GM23338 (cell line): ENCODE measurements at regions not wholly inside any gene's neighbourhood (a gene's known extent, or its start where the extent isn't known, plus 50 kb on each side); places are given as distances from the start of the nearest gene placed in this dataset.

ENCODE experiments used
- ATAC-seq: fragments of 200-7000 bp; cut with Tn5 transposase; 3 replicates; pipeline ENCODE4 v1.9.1; 2020
- DNase-seq: peaks from one replicate; pipeline ENCODE4 v3.0.0-alpha.2; 2015; ENCODE audit warnings: low spot score
- H2AFZ ChIP-seq: fragments of 200-600 bp; sonication (generic); 2 replicates; pipeline ENCODE4 v1.8.0; 2016; ENCODE audit warnings: antibody characterized with exemption, mild to moderate bottlenecking, moderate library complexity
- H3F3A ChIP-seq: fragments of 200-600 bp; sonication (generic); replicated peaks from 2 replicates; pipeline ENCODE4 v1.8.0; 2017; ENCODE audit warnings: antibody characterized with exemption, mixed run types, low read depth
- H3K27ac ChIP-seq: fragments of 200-600 bp; sonication (generic); 2 replicates; pipeline ENCODE4 v1.6.1; 2016; ENCODE audit warnings: low read depth
- H3K27me3 ChIP-seq: fragments of 200-600 bp; sonication (generic); 2 replicates; pipeline ENCODE4 v1.8.0; 2016; ENCODE audit warnings: mild to moderate bottlenecking, mixed run types, moderate library complexity; ENCODE audit not compliant: insufficient read depth
- H3K36me3 ChIP-seq: fragments of 200-600 bp; sonication (generic); 2 replicates; pipeline ENCODE4 v1.8.0; 2016; ENCODE audit warnings: mild to moderate bottlenecking; ENCODE audit not compliant: insufficient read depth
- H3K4me1 ChIP-seq: fragments of 200-600 bp; sonication (generic); 2 replicates; pipeline ENCODE4 v1.8.0; 2016; ENCODE audit warnings: mild to moderate bottlenecking, moderate library complexity; ENCODE audit not compliant: insufficient read depth
- H3K4me2 ChIP-seq: fragments of 200-600 bp; sonication (generic); 2 replicates; pipeline ENCODE4 v1.7.1; 2017; ENCODE audit warnings: mixed run types
- H3K4me3 ChIP-seq: fragments of 200-600 bp; sonication (generic); 2 replicates; pipeline ENCODE4 v1.6.1; 2016; ENCODE audit warnings: mixed run types
- H3K79me2 ChIP-seq: fragments of 200-600 bp; sonication (generic); replicated peaks from 2 replicates; pipeline ENCODE4 v1.8.0; 2017; ENCODE audit warnings: mild to moderate bottlenecking; ENCODE audit not compliant: insufficient read depth
- H3K9me2 ChIP-seq: fragments of 200-600 bp; sonication (generic); 2 replicates; pipeline ENCODE4 v1.8.0; 2017; ENCODE audit not compliant: insufficient read depth
- H4K20me1 ChIP-seq: fragments of 200-600 bp; sonication (generic); replicated peaks from 2 replicates; pipeline ENCODE4 v1.8.0; 2017; ENCODE audit warnings: mild to moderate bottlenecking; ENCODE audit not compliant: insufficient read depth
- H3K27ac Mint-ChIP-seq: 2 replicates; pipeline ENCODE4 v1.8.0; 2020; ENCODE audit warnings: inconsistent platforms, mild to moderate bottlenecking, moderate library complexity, mixed read lengths
- H3K27me3 Mint-ChIP-seq: 3 replicates; pipeline ENCODE4 v1.8.0; 2022; ENCODE audit warnings: low read depth, mild to moderate bottlenecking, moderate library complexity, mixed read lengths, inconsistent platforms; ENCODE audit not compliant: insufficient read depth, poor library complexity
- H3K36me3 Mint-ChIP-seq: 3 replicates; pipeline ENCODE4 v1.8.0; 2021; ENCODE audit warnings: low read depth, mild to moderate bottlenecking, inconsistent platforms, moderate library complexity, mixed read lengths
- H3K4me1 Mint-ChIP-seq: 3 replicates; pipeline ENCODE4 v1.8.0; 2020; ENCODE audit warnings: mild to moderate bottlenecking, inconsistent platforms, mixed read lengths
- H3K4me3 Mint-ChIP-seq: 3 replicates; pipeline ENCODE4 v1.8.0; 2021; ENCODE audit warnings: moderate library complexity, mild to moderate bottlenecking, inconsistent platforms, mixed read lengths
- H3K9me3 Mint-ChIP-seq: 3 replicates; pipeline ENCODE4 v1.8.0; 2020; ENCODE audit warnings: moderate library complexity, mild to moderate bottlenecking, inconsistent platforms, mixed read lengths
- CREB1 ChIP-seq: fragments of 250-450 bp; sonication (Bioruptor Pico); IDR thresholded peaks from 2 replicates; pipeline ENCODE4 v1.5.0; 2020; ENCODE audit warnings: low read depth, mild to moderate bottlenecking, moderate library complexity
- EZH2phosphoT487 ChIP-seq: fragments of 200-600 bp; sonication (generic); IDR thresholded peaks from one replicate; pipeline ENCODE4 v1.8.1; 2018; ENCODE audit warnings: antibody characterized with exemption; ENCODE audit not compliant: unreplicated experiment
- NANOG ChIP-seq: IDR thresholded peaks from 2 replicates; pipeline ENCODE4 v1.6.1; 2016; ENCODE audit warnings: antibody characterized with exemption, borderline replicate concordance
- POLR2AphosphoS5 ChIP-seq: IDR thresholded peaks from 2 replicates; pipeline ENCODE4 v1.6.1; 2016; ENCODE audit warnings: antibody characterized with exemption, low read depth
- STAT1 ChIP-seq: IDR thresholded peaks from one replicate; pipeline ENCODE4 v1.6.1; 2016; ENCODE audit warnings: antibody characterized with exemption; ENCODE audit not compliant: unreplicated experiment
- ZNF114 ChIP-seq: fragments of 250-450 bp; sonication (Bioruptor Pico); IDR thresholded peaks from 2 replicates; pipeline ENCODE4 v1.5.0; 2020; ENCODE audit warnings: mild to moderate bottlenecking, moderate library complexity
- ZNF331 ChIP-seq: fragments of 250-450 bp; sonication (Bioruptor Pico); IDR thresholded peaks from 2 replicates; pipeline ENCODE4 v1.5.0; 2020; ENCODE audit warnings: low read depth, mild to moderate bottlenecking, moderate library complexity
- TF ChIP-seq, protein P1 (sequence below), 2 experiments: fragments of 200-600 bp in 1 of 2; sonication (generic) in 1 of 2; conservative IDR thresholded peaks; 2 replicates each; pipeline versions ENCODE4 v1.5.1 to v1.6.1; 2016 to 2017; ENCODE audit warnings: antibody characterized with exemption in 2 of 2, low read depth in 2 of 2, mild to moderate bottlenecking in 2 of 2, moderate library complexity in 1 of 2
- TF ChIP-seq, protein P2 (sequence below): IDR thresholded peaks from one replicate; pipeline ENCODE4 v1.6.1; 2018; ENCODE audit warnings: antibody characterized with exemption; ENCODE audit not compliant: unreplicated experiment
- TF ChIP-seq, protein P3 (sequence below): IDR thresholded peaks from 2 replicates; pipeline ENCODE4 v1.6.1; 2016; ENCODE audit warnings: antibody characterized with exemption

DNA sequence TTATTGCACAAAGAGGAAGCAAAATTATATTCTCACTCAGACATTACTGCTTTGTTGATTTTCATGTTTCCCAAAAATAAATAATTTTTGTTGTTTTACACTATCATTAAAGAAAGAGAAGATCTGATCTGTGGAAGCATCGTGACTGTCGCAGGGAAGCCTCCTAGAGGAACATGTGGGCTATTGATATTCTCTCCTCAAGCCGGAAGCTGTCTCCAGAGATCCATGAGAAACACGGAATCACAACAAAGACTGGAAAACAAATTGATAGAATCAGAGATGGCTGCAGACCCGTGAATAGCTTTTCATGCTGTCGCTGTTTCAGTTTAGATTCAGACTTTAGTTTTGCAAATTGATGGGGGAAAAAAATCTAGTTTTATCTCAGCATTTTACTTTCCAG lies 235.2 kb upstream of the TMPO start:
- H3K4me3 ChIP-seq, result no peak overlapping the region
- no peak overlapping the region for H3K4me3 Mint-ChIP-seq
- ATAC-seq (peak; percentile 27; the same call in 2 of the 3 replicates), DNase-seq (no peak)
- H3K4me2 ChIP-seq, result no peak overlapping the region
- H3K4me1 ChIP-seq, result no peaks in the 10 kb centered on the region
- peaks cover 3% of the 10 kb centered on the region; the same call in 2 of the 3 replicates for H3K4me1 Mint-ChIP-seq
- no peaks in the 10 kb centered on the region for H3K9me3 Mint-ChIP-seq
- no peak overlapping the region for H3K27ac ChIP-seq
- TF ChIP-seq POLR2AphosphoS5 (no peak), ZNF331 (CRISPR knock-in tag) (no peak), ZNF114 (no peak), CREB1 (CRISPR knock-in tag) (no peak), NANOG (no peak)
- TF ChIP-seq, protein P1, sequence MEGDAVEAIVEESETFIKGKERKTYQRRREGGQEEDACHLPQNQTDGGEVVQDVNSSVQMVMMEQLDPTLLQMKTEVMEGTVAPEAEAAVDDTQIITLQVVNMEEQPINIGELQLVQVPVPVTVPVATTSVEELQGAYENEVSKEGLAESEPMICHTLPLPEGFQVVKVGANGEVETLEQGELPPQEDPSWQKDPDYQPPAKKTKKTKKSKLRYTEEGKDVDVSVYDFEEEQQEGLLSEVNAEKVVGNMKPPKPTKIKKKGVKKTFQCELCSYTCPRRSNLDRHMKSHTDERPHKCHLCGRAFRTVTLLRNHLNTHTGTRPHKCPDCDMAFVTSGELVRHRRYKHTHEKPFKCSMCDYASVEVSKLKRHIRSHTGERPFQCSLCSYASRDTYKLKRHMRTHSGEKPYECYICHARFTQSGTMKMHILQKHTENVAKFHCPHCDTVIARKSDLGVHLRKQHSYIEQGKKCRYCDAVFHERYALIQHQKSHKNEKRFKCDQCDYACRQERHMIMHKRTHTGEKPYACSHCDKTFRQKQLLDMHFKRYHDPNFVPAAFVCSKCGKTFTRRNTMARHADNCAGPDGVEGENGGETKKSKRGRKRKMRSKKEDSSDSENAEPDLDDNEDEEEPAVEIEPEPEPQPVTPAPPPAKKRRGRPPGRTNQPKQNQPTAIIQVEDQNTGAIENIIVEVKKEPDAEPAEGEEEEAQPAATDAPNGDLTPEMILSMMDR (conservative IDR thresholded peaks at IDR 0.05; ENCODE audit: low read depth in 2 of 2), result peak in 1 of 2 experiments; percentile 3; a peak in 1 of 4 replicates
- TF ChIP-seq, protein P2, sequence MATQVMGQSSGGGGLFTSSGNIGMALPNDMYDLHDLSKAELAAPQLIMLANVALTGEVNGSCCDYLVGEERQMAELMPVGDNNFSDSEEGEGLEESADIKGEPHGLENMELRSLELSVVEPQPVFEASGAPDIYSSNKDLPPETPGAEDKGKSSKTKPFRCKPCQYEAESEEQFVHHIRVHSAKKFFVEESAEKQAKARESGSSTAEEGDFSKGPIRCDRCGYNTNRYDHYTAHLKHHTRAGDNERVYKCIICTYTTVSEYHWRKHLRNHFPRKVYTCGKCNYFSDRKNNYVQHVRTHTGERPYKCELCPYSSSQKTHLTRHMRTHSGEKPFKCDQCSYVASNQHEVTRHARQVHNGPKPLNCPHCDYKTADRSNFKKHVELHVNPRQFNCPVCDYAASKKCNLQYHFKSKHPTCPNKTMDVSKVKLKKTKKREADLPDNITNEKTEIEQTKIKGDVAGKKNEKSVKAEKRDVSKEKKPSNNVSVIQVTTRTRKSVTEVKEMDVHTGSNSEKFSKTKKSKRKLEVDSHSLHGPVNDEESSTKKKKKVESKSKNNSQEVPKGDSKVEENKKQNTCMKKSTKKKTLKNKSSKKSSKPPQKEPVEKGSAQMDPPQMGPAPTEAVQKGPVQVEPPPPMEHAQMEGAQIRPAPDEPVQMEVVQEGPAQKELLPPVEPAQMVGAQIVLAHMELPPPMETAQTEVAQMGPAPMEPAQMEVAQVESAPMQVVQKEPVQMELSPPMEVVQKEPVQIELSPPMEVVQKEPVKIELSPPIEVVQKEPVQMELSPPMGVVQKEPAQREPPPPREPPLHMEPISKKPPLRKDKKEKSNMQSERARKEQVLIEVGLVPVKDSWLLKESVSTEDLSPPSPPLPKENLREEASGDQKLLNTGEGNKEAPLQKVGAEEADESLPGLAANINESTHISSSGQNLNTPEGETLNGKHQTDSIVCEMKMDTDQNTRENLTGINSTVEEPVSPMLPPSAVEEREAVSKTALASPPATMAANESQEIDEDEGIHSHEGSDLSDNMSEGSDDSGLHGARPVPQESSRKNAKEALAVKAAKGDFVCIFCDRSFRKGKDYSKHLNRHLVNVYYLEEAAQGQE, result no peak
- TF ChIP-seq, protein P3, sequence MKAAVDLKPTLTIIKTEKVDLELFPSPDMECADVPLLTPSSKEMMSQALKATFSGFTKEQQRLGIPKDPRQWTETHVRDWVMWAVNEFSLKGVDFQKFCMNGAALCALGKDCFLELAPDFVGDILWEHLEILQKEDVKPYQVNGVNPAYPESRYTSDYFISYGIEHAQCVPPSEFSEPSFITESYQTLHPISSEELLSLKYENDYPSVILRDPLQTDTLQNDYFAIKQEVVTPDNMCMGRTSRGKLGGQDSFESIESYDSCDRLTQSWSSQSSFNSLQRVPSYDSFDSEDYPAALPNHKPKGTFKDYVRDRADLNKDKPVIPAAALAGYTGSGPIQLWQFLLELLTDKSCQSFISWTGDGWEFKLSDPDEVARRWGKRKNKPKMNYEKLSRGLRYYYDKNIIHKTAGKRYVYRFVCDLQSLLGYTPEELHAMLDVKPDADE, result no peak
- H3K27ac Mint-ChIP-seq, result peak overlapping the region; percentile 37; the same call in 1 of the 2 replicates
- H3K36me3 Mint-ChIP-seq, result no peaks in the 10 kb centered on the region
- H3F3A ChIP-seq, result no peaks in the 10 kb centered on the region
- no peaks in the 10 kb centered on the region for H4K20me1 ChIP-seq
- H3K27me3 Mint-ChIP-seq, result no peaks in the 10 kb centered on the region
- H3K79me2 ChIP-seq, result no peaks in the 10 kb centered on the region
- H3K9me2 ChIP-seq, result 0 out of 2 replicates have a peak, but pooled peaks cover 12% of the 10 kb centered on the region
- H3K36me3 ChIP-seq, result no peaks in the 10 kb centered on the region
- H2AFZ ChIP-seq, result peak overlapping the region; percentile 5; the same call in 1 of the 2 replicates
- H3K27me3 ChIP-seq, result no peaks in the 10 kb centered on the region

DNA sequence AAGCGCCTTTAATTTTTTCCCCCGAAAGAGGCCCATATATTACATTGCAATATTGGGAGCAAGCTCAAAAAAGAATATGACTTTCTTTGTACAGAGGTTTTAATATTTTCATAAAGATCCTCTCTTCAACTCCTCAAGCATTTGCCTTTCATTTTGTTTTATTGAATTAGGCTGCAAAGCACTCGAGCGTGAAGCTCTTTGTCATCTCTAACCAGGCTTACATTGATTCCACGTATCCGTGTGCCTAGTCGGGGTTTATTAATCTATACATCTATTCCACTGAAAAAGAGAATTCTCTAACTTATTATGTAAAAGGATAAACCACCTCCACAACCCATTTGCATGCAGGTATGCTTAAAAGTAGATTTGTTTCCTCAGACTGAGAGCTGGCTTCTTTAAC lies 234.8 kb upstream of the TMPO start:
- H3K79me2 ChIP-seq, result no peaks in the 10 kb centered on the region
- ATAC-seq (no peak), DNase-seq (no peak)
- no peaks in the 10 kb centered on the region for H3K27me3 ChIP-seq
- Mint-ChIP-seq H3K27me3 (no peaks in the 10 kb centered on the region), H3K4me1 (peaks cover 3% of the 10 kb centered on the region; the same call in 2 of the 3 replicates), H3K36me3 (no peaks in the 10 kb centered on the region), H3K27ac (no peak overlapping the region), H3K9me3 (no peaks in the 10 kb centered on the region), H3K4me3 (no peak overlapping the region)
- no peaks in the 10 kb centered on the region for H4K20me1 ChIP-seq
- no peak overlapping the region for H3K4me2 ChIP-seq
- H3K36me3 ChIP-seq, result no peaks in the 10 kb centered on the region
- H3K9me2 ChIP-seq, result 0 out of 2 replicates have a peak, but pooled peaks cover 12% of the 10 kb centered on the region
- H3F3A ChIP-seq, result no peaks in the 10 kb centered on the region
- no peak overlapping the region for H3K4me3 ChIP-seq
- no peak overlapping the region for H3K27ac ChIP-seq
- peak overlapping the region; percentile 5; the same call in 1 of the 2 replicates for H2AFZ ChIP-seq
- no peaks in the 10 kb centered on the region for H3K4me1 ChIP-seq
- TF ChIP-seq, protein P1 (conservative IDR thresholded peaks at IDR 0.05; ENCODE audit: low read depth in 2 of 2), result no peak
- TF ChIP-seq STAT1 (no peak), ZNF331 (CRISPR knock-in tag) (no peak), EZH2phosphoT487 (no peak), NANOG (no peak), CREB1 (CRISPR knock-in tag) (no peak)
- TF ChIP-seq, protein P2, result no peak
